Lung (tissue), 11 donors: ENCODE measurements at regions not wholly inside any gene's neighbourhood (a gene's known extent, or its start where the extent isn't known, plus 50 kb on each side); places are given as distances from the start of the nearest gene placed in this dataset.

Experiments
- ATAC-seq: fragments of 200-7000 bp; cut with Tn5 transposase; one replicate; pipeline ENCODE4 v1.9.1; 2020; ENCODE audit warnings: moderate number of reproducible peaks; ENCODE audit not compliant: insufficient read depth, low FRiP score
- DNase-seq, 3 donors: peaks; one replicate each; pipeline ENCODE4 v3.0.0-alpha.2; 2013 to 2017
- H3K27ac ChIP-seq, 2 donors: one replicate each; pipeline ENCODE4 v1.5.1; 2013; ENCODE audit warnings: mild to moderate bottlenecking in 2 of 2, moderate library complexity in 2 of 2, control low read depth in 1 of 2, inconsistent platforms in 1 of 2, low read depth in 1 of 2, low read length in 1 of 2
- H3K27me3 ChIP-seq, 3 donors: one replicate each; pipeline ENCODE4 v1.5.1; 2013; ENCODE audit warnings: low read length in 2 of 3; ENCODE audit not compliant: control insufficient read depth in 3 of 3, insufficient read depth in 3 of 3
- H3K36me3 ChIP-seq, 4 donors: one replicate each; pipeline ENCODE4 v1.5.1; 2013; ENCODE audit warnings: low read length in 4 of 4, mild to moderate bottlenecking in 1 of 4, moderate library complexity in 1 of 4; ENCODE audit not compliant: control insufficient read depth in 4 of 4, insufficient read depth in 4 of 4
- H3K4me1 ChIP-seq, 5 donors: one replicate each; pipeline ENCODE4 v1.5.1; 2013; ENCODE audit warnings: low read length in 5 of 5, mild to moderate bottlenecking in 2 of 5, moderate library complexity in 1 of 5; ENCODE audit not compliant: control insufficient read depth in 5 of 5, insufficient read depth in 5 of 5
- H3K4me3 ChIP-seq: one replicate; pipeline ENCODE4 v1.5.1; 2013; ENCODE audit warnings: mild to moderate bottlenecking, control low read depth, moderate library complexity
- H3K9ac ChIP-seq, 2 donors: one replicate each; pipeline ENCODE4 v1.5.1; 2013; ENCODE audit warnings: low read length in 2 of 2, control low read depth in 1 of 2; ENCODE audit not compliant: insufficient read depth in 1 of 2
- H3K9me3 ChIP-seq, 4 donors: one replicate each; pipeline ENCODE4 v1.5.1; 2013; ENCODE audit warnings: low read length in 3 of 4, mild to moderate bottlenecking in 1 of 4, moderate library complexity in 1 of 4; ENCODE audit not compliant: control insufficient read depth in 4 of 4, insufficient read depth in 3 of 4
- WGBS, 2 donors: extraction: QIAGEN DNeasy Blood & Tissue Kit; methylation state at CpG; one replicate each; pipeline ENCODE4 v1.1.7; 2013; 5-methylcytosine and 5-hydroxymethylcytosine counted together
- TF ChIP-seq, protein P1 (sequence below): IDR thresholded peaks from 2 replicates; pipeline ENCODE4 v1.5.1; 2012; ENCODE audit warnings: mild to moderate bottlenecking; ENCODE audit errors: control extremely low read depth, extremely low read depth
- donor health status: control.
- donor health status: control.
- donor health status: Bipolar disorder and iron deficiency.
- donor health status: healthy.
- donor health status: DM: yes; HTN: yes; CAD: no.

DNA sequence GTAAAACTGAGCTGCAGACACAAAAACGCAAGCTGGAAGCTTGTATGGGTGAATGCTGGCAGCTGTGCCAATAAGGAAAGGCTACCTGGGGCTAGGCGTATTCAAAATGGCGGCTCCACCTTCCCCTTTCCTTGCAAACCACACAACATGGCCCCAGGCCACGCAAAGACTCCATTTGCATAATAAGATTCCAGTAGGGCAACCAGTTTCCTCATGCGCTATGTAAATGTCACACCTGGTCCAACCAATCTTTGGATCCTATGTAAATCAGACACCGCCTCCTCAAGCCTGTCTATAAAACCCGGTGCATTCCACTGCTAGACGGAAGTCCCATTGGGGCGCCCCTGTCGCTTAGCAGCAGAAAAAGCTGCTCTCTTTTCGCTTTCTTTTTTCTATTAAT, 505.9 kb upstream of the BTBD3 start:
- no peak for ATAC-seq
- Histone ChIP-seq H3K9ac (no peak overlapping the region), H3K27ac (no peak overlapping the region), H3K4me3 (no peak overlapping the region), H3K36me3 (no peaks in the 10 kb centered on the region), H3K9me3 (no peaks in the 10 kb centered on the region), H3K27me3 (no peaks in the 10 kb centered on the region), H3K4me1 (no peaks in the 10 kb centered on the region)
- no peak for DNase-seq
- WGBS, 2 donors, result 92 to 94% methylated on average over 11 of the region's 11 CpGs
- TF ChIP-seq, protein P1, sequence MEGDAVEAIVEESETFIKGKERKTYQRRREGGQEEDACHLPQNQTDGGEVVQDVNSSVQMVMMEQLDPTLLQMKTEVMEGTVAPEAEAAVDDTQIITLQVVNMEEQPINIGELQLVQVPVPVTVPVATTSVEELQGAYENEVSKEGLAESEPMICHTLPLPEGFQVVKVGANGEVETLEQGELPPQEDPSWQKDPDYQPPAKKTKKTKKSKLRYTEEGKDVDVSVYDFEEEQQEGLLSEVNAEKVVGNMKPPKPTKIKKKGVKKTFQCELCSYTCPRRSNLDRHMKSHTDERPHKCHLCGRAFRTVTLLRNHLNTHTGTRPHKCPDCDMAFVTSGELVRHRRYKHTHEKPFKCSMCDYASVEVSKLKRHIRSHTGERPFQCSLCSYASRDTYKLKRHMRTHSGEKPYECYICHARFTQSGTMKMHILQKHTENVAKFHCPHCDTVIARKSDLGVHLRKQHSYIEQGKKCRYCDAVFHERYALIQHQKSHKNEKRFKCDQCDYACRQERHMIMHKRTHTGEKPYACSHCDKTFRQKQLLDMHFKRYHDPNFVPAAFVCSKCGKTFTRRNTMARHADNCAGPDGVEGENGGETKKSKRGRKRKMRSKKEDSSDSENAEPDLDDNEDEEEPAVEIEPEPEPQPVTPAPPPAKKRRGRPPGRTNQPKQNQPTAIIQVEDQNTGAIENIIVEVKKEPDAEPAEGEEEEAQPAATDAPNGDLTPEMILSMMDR, result no peak

DNA sequence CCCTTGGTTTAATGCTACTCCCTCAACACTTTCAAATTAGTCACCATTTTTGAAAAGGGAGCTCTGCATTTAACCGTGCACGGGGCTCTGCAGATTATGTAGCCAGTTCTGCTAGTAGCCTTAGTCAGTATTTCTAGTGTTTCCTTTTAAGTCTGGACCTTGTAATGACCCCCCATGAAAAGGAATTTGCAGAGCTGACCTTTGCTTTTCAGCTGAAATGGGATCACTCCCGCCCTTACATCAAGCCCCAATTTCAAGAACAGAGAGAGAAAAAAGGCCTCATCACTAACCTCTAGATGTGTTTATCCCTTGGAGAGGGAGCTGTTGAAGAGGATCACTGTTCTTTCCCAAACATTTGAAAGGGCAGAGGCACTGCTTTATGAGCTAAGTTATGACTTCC, 490.7 kb upstream of the BTBD3 start:
- 63 to 76% methylated on average over 3 of the region's 3 CpGs for WGBS, 2 donors
- Histone ChIP-seq H3K36me3 (no peaks in the 10 kb centered on the region), H3K27ac (no peak overlapping the region), H3K9ac (no peak overlapping the region), H3K4me1 (no peaks in the 10 kb centered on the region), H3K9me3 (no peaks in the 10 kb centered on the region), H3K4me3 (no peak overlapping the region), H3K27me3 (no peaks in the 10 kb centered on the region)
- ATAC-seq, result no peak
- TF ChIP-seq, protein P1, result no peak
- DNase-seq, result no peak

DNA sequence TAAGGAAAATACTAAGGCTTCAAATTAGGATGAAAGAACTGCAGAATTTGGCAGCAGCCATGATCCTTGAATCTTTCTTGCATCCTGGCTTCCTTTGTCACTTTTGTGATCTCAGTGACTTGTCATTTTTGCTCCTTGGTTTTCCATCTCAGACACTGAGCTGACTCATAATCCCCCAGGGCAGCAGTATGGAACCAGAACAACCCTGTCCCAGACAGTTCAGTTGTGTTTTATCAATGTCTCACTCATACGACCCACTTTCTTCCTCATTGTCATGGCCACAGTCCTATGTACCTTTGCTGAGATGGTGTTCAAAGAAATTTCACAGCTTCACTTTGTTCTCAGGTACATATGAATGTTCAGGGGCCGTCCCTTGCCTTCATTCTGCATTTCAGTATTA, 488.5 kb upstream of the BTBD3 start:
- 79 to 94% methylated on average over 2 of the region's 2 CpGs for WGBS, 2 donors
- no peaks in the 10 kb centered on the region for H3K4me1 ChIP-seq
- no peak overlapping the region for H3K9ac ChIP-seq
- H3K27ac ChIP-seq, result no peak overlapping the region
- no peak for ATAC-seq
- no peak for DNase-seq
- H3K9me3 ChIP-seq, result no peaks in the 10 kb centered on the region
- H3K27me3 ChIP-seq, result no peaks in the 10 kb centered on the region
- TF ChIP-seq, protein P1, result no peak
- no peaks in the 10 kb centered on the region for H3K36me3 ChIP-seq
- H3K4me3 ChIP-seq, result no peak overlapping the region

DNA sequence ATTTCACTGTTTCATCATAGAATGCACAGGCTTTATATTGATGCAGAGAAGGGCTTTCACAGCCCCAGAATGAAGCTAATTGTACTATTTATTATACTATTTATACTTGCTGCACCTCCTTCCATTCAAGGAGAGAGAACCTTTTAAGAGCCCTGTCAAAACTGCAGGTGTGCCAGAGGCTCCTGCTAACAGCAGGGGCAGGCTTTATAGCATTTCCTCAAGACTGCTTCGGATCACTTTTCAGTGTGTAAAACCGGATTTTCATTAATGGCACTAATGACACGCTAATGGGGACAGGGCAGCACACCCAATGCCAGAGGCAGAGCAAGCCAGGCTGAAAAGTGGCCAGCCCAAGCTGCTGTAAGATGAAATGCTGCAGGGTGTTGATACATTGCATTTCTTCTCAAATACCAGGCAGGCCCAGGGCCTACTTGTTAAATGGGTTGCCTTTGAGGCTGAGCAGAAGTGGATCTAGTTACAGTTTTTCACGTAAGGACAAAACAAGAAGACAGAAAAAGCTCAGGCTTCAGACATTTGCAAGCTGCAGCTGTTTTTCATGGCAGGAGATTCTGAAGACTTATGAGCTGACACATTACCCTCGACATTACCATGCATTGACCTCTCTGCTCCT, 487.7 kb upstream of the BTBD3 start:
- no peaks in the 10 kb centered on the region for H3K27me3 ChIP-seq
- TF ChIP-seq, protein P1, result no peak
- H3K36me3 ChIP-seq, result no peaks in the 10 kb centered on the region
- DNase-seq (no peak), ATAC-seq (no peak)
- H3K27ac ChIP-seq, result no peak overlapping the region
- no peaks in the 10 kb centered on the region for H3K4me1 ChIP-seq
- H3K9me3 ChIP-seq, result no peaks in the 10 kb centered on the region
- no peak overlapping the region for H3K9ac ChIP-seq
- WGBS, 2 donors, result 61 to 70% methylated on average over 5 of the region's 5 CpGs
- no peak overlapping the region for H3K4me3 ChIP-seq
